KMS-11 (cell line): ENCODE measurements at regions not wholly inside any gene's neighbourhood (a gene's known extent, or its start where the extent isn't known, plus 50 kb on each side); places are given as distances from the start of the nearest gene placed in this dataset.

Source experiments
- H2AFZ ChIP-seq: fragments of 200-600 bp; sonication (generic); 2 replicates; pipeline ENCODE4 v1.6.1; 2016; ENCODE audit warnings: antibody characterized with exemption, mixed run types, low read depth
- H3K27ac ChIP-seq: fragments of 200-600 bp; sonication (generic); 2 replicates; pipeline ENCODE4 v1.6.1; 2016; ENCODE audit warnings: mild to moderate bottlenecking, mixed run types
- H3K27me3 ChIP-seq: fragments of 200-600 bp; sonication (generic); 2 replicates; pipeline ENCODE4 v1.6.1; 2017; ENCODE audit warnings: mild to moderate bottlenecking, low read depth, mixed run types, moderate library complexity; ENCODE audit not compliant: insufficient read depth
- H3K36me3 ChIP-seq: fragments of 200-600 bp; sonication (generic); 2 replicates; pipeline ENCODE4 v1.6.1; 2017; ENCODE audit warnings: mild to moderate bottlenecking, mixed run types; ENCODE audit not compliant: insufficient read depth
- H3K4me1 ChIP-seq: fragments of 200-600 bp; sonication (generic); 2 replicates; pipeline ENCODE4 v1.6.1; 2016; ENCODE audit warnings: mild to moderate bottlenecking, low read depth, mixed run types; ENCODE audit not compliant: poor library complexity, severe bottlenecking
- H3K4me2 ChIP-seq: fragments of 200-600 bp; sonication (generic); 2 replicates; pipeline ENCODE4 v1.7.0; 2016; ENCODE audit warnings: mild to moderate bottlenecking, mixed run types
- H3K4me3 ChIP-seq: fragments of 200-600 bp; sonication (generic); IDR thresholded peaks from 2 replicates; pipeline ENCODE4 v1.6.1; 2017; ENCODE audit warnings: low read depth, low read length, mixed read lengths; ENCODE audit not compliant: insufficient read depth
- H3K79me2 ChIP-seq: fragments of 200-600 bp; sonication (generic); 2 replicates; pipeline ENCODE4 v1.6.1; 2016; ENCODE audit warnings: low read depth, mixed run types; ENCODE audit not compliant: insufficient read depth
- H3K9ac ChIP-seq: fragments of 200-600 bp; sonication (generic); 2 replicates; pipeline ENCODE4 v1.6.1; 2016; ENCODE audit warnings: mild to moderate bottlenecking, mixed run types
- H4K20me1 ChIP-seq: fragments of 200-600 bp; sonication (generic); 2 replicates; pipeline ENCODE4 v1.6.1; 2016; ENCODE audit warnings: mild to moderate bottlenecking, mixed run types; ENCODE audit not compliant: insufficient read depth
- CTCF ChIP-seq: fragments of 200-600 bp; sonication (generic); conservative IDR thresholded peaks from 2 replicates; pipeline ENCODE4 v1.6.1; 2017; ENCODE audit warnings: low read depth, mild to moderate bottlenecking, antibody characterized with exemption, low read length, moderate library complexity, mixed read lengths

GRCh38 chr1:31507221-31507620 is 69.1 kb upstream of the TINAGL1 start:
- H3K4me2 ChIP-seq, result 0 out of 2 replicates have a peak overlapping the region, but pooled peaks have one; percentile 64
- TF ChIP-seq CTCF, result no peak
- H3K36me3 ChIP-seq, result no peaks in the 10 kb centered on the region
- no peak overlapping the region for H3K27ac ChIP-seq
- no peak overlapping the region for H2AFZ ChIP-seq
- no peaks in the 10 kb centered on the region for H3K27me3 ChIP-seq
- no peak overlapping the region for H3K9ac ChIP-seq
- peaks cover 37% of the 10 kb centered on the region for H3K4me1 ChIP-seq
- H3K79me2 ChIP-seq, result no peaks in the 10 kb centered on the region
- H4K20me1 ChIP-seq, result no peaks in the 10 kb centered on the region
- no peak overlapping the region for H3K4me3 ChIP-seq

- no peak overlapping the region for H3K27ac ChIP-seq
- no peak overlapping the region for H3K9ac ChIP-seq
- no peaks in the 10 kb centered on the region for H3K79me2 ChIP-seq
- H3K36me3 ChIP-seq, result no peaks in the 10 kb centered on the region
- no peak overlapping the region for H3K4me3 ChIP-seq
- no peak for TF ChIP-seq CTCF
- no peak overlapping the region for H2AFZ ChIP-seq
- peaks cover 37% of the 10 kb centered on the region for H3K4me1 ChIP-seq
- no peaks in the 10 kb centered on the region for H3K27me3 ChIP-seq
- H4K20me1 ChIP-seq, result no peaks in the 10 kb centered on the region
- H3K4me2 ChIP-seq, result no peak overlapping the region
Measured at GRCh38 chr1:31507676-31508530, 68.4 kb upstream of the TINAGL1 start.

- no peak overlapping the region for H3K4me3 ChIP-seq
- H3K27me3 ChIP-seq, result no peaks in the 10 kb centered on the region
- no peaks in the 10 kb centered on the region for H4K20me1 ChIP-seq
- H3K36me3 ChIP-seq, result no peaks in the 10 kb centered on the region
- peak overlapping the region; percentile 2; the same call in 1 of the 2 replicates for H2AFZ ChIP-seq
- H3K4me2 ChIP-seq, result peak overlapping the region; percentile 36; the same call in 1 of the 2 replicates
- H3K4me1 ChIP-seq, result peaks cover 37% of the 10 kb centered on the region
- H3K79me2 ChIP-seq, result no peaks in the 10 kb centered on the region
- TF ChIP-seq CTCF, result no peak
- no peak overlapping the region for H3K27ac ChIP-seq
- H3K9ac ChIP-seq, result no peak overlapping the region
Measured at GRCh38 chr1:31509124-31510072, 66.9 kb upstream of the TINAGL1 start.

GRCh38 chr1:31510304-31510703 is 66.0 kb upstream of the TINAGL1 start:
- TF ChIP-seq CTCF, result no peak
- Histone ChIP-seq H3K27ac (no peak overlapping the region), H3K36me3 (no peaks in the 10 kb centered on the region), H3K4me2 (no peak overlapping the region), H3K27me3 (no peaks in the 10 kb centered on the region), H4K20me1 (no peaks in the 10 kb centered on the region), H3K4me3 (no peak overlapping the region), H2AFZ (no peak overlapping the region), H3K79me2 (no peaks in the 10 kb centered on the region), H3K9ac (no peak overlapping the region), H3K4me1 (peaks cover 34% of the 10 kb centered on the region)
